ENCODE measurements at regions not wholly inside any gene's neighbourhood (a gene's known extent, or its start where the extent isn't known, plus 50 kb on each side); places are given as distances from the start of the nearest gene placed in this dataset.
A peak's percentile ranks its signal among the peaks of the same experiment; 100 is the strongest.

- no peak overlapping the region for H3K4me2 ChIP-seq
- Mint-ChIP-seq H3K36me3 (peaks cover 4% of the 10 kb centered on the region), H3K4me1 (peaks cover 22% of the 10 kb centered on the region), H3K4me3 (no peak overlapping the region), H3K9me3 (peaks cover 17% of the 10 kb centered on the region), H3K27me3 (ENCODE audit: insufficient read depth, low read depth) (peaks cover 21% of the 10 kb centered on the region), H3K27ac (no peak overlapping the region)
- no peak for DNase-seq (ENCODE audit: low spot score)
- H3K36me3 ChIP-seq = no peaks in the 10 kb centered on the region
- no peaks in the 10 kb centered on the region for H3K79me2 ChIP-seq (ENCODE audit: low read depth)
- H3K4me1 ChIP-seq = no peaks in the 10 kb centered on the region
- H2AFZ ChIP-seq (replicated peaks) = no peak overlapping the region
- no peak overlapping the region for H3K27ac ChIP-seq
- H3F3A ChIP-seq (ENCODE audit: low read depth) = no peaks in the 10 kb centered on the region
- H3K4me3 ChIP-seq = no peak overlapping the region
- no peaks in the 10 kb centered on the region for H4K20me1 ChIP-seq (ENCODE audit: low read depth)
- no peaks in the 10 kb centered on the region for H3K9me3 ChIP-seq (ENCODE audit: low read depth)
- no peak overlapping the region for H3K9ac ChIP-seq
- no peaks in the 10 kb centered on the region for H3K27me3 ChIP-seq
- TF ChIP-seq CTCF (IDR thresholded peaks at IDR 0.05) (no peak), EZH2phosphoT487 (IDR thresholded peaks at IDR 0.05) (no peak)
Measured at GRCh38 chr21:43313939-43314405, 113.0 kb downstream of the SIK1 start.

- Histone ChIP-seq H3K4me1 (no peaks in the 10 kb centered on the region), H4K20me1 (ENCODE audit: low read depth) (no peaks in the 10 kb centered on the region), H3K9me3 (ENCODE audit: low read depth) (no peaks in the 10 kb centered on the region), H3K27me3 (no peaks in the 10 kb centered on the region), H2AFZ (replicated peaks) (peak overlapping the region; percentile 5), H3K4me2 (no peak overlapping the region), H3K4me3 (no peak overlapping the region), H3K36me3 (no peaks in the 10 kb centered on the region), H3K9ac (no peak overlapping the region), H3K79me2 (ENCODE audit: low read depth) (no peaks in the 10 kb centered on the region), H3F3A (ENCODE audit: low read depth) (no peaks in the 10 kb centered on the region), H3K27ac (no peak overlapping the region)
- Mint-ChIP-seq H3K9me3 (peaks cover 16% of the 10 kb centered on the region), H3K4me3 (no peak overlapping the region), H3K27ac (no peak overlapping the region), H3K27me3 (ENCODE audit: insufficient read depth, low read depth) (peaks cover 16% of the 10 kb centered on the region), H3K36me3 (peaks cover 2% of the 10 kb centered on the region), H3K4me1 (peaks cover 19% of the 10 kb centered on the region)
- TF ChIP-seq EZH2 (IDR thresholded peaks at IDR 0.05) (no peak), CTCF (IDR thresholded peaks at IDR 0.05) (no peak), EZH2phosphoT487 (IDR thresholded peaks at IDR 0.05) (no peak)
- DNase-seq (ENCODE audit: low spot score) = no peak
Measured at GRCh38 chr21:43313221-43313938, 113.6 kb downstream of the SIK1 start.

GRCh38 chr21:43312751-43313169, 114.2 kb downstream of the SIK1 start:
- no peaks in the 10 kb centered on the region for H3F3A ChIP-seq (ENCODE audit: low read depth)
- H3K4me1 Mint-ChIP-seq = peaks cover 23% of the 10 kb centered on the region
- no peaks in the 10 kb centered on the region for H3K9me3 ChIP-seq (ENCODE audit: low read depth)
- H3K27ac Mint-ChIP-seq = no peak overlapping the region
- H3K36me3 ChIP-seq = no peaks in the 10 kb centered on the region
- TF ChIP-seq CTCF (IDR thresholded peaks at IDR 0.05) (no peak), EZH2 (IDR thresholded peaks at IDR 0.05) (no peak), EZH2phosphoT487 (IDR thresholded peaks at IDR 0.05) (no peak)
- H3K27me3 Mint-ChIP-seq (ENCODE audit: insufficient read depth, low read depth) = peaks cover 17% of the 10 kb centered on the region
- no peaks in the 10 kb centered on the region for H3K4me1 ChIP-seq
- no peaks in the 10 kb centered on the region for H3K79me2 ChIP-seq (ENCODE audit: low read depth)
- H3K36me3 Mint-ChIP-seq = peaks cover 2% of the 10 kb centered on the region
- no peak overlapping the region for H3K4me2 ChIP-seq
- H3K9me3 Mint-ChIP-seq = peaks cover 10% of the 10 kb centered on the region
- no peak overlapping the region for H3K4me3 ChIP-seq
- H3K27me3 ChIP-seq = no peaks in the 10 kb centered on the region
- no peak overlapping the region for H3K9ac ChIP-seq
- DNase-seq (ENCODE audit: low spot score) = no peak
- no peak overlapping the region for H3K27ac ChIP-seq
- no peaks in the 10 kb centered on the region for H4K20me1 ChIP-seq (ENCODE audit: low read depth)
- H2AFZ ChIP-seq (replicated peaks) = no peak overlapping the region
- no peak overlapping the region for H3K4me3 Mint-ChIP-seq
